ENCODE measurements at regions not wholly inside any gene's neighbourhood (a gene's known extent, or its start where the extent isn't known, plus 50 kb on each side); places are given as distances from the start of the nearest gene placed in this dataset.

DNA sequence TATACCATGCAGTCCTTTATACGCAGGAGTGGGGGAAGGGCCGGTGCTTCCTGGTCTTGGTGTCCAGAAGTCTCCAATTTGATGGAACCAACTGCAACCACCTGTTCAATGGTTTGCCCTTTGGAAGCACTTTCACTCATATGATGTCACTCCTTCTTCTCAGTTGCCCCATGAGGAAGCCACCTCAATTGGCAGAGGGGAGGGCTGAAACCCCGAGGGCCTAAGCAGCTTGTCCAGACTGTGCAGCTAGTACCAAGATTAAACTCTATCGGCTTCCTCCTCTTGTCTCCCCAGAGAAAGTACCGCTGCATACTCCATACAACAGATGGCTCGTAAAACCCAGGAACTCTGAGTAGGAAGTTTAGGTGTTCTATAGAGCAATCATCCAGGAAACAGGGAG is 789.4 kb downstream of the TYW1 start:
- no peak for FAIRE-seq
- TF ChIP-seq, protein P1, sequence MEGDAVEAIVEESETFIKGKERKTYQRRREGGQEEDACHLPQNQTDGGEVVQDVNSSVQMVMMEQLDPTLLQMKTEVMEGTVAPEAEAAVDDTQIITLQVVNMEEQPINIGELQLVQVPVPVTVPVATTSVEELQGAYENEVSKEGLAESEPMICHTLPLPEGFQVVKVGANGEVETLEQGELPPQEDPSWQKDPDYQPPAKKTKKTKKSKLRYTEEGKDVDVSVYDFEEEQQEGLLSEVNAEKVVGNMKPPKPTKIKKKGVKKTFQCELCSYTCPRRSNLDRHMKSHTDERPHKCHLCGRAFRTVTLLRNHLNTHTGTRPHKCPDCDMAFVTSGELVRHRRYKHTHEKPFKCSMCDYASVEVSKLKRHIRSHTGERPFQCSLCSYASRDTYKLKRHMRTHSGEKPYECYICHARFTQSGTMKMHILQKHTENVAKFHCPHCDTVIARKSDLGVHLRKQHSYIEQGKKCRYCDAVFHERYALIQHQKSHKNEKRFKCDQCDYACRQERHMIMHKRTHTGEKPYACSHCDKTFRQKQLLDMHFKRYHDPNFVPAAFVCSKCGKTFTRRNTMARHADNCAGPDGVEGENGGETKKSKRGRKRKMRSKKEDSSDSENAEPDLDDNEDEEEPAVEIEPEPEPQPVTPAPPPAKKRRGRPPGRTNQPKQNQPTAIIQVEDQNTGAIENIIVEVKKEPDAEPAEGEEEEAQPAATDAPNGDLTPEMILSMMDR (IDR thresholded peaks at IDR 0.05) = no peak
- Histone ChIP-seq H3K9me3 (no peaks in the 10 kb centered on the region), H3K27me3 (no peaks in the 10 kb centered on the region), H3K4me1 (no peaks in the 10 kb centered on the region), H3K4me3 (no peak overlapping the region), H3K36me3 (no peaks in the 10 kb centered on the region), H3K27ac (no peak overlapping the region)
- no peak for DNase-seq
- no peak for ATAC-seq
- WGBS, 2 donors = 88 to 96% methylated on average over 6 of the region's 6 CpGs
- intact Hi-C loops (cut with DNase I) = no loop called here

DNA sequence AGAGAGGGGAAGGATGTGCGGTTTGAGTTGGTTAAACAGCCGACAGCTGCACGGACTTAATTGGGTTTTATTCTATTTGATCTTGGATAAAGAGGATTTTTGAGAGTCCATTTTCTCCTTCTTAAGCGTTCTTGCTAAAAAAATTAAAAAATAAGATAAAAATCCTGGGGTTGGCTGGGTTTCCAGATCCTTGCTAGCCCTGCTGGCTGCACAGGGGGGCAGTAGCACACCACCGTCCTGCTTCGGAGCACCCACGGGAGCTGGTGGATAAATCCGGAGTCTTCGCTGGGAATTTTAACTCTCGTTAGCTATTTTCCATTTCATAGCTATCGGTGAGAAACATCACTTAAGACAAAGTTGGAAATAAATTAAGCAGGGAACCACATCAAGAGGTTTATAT is 792.0 kb downstream of the TYW1 start:
- ATAC-seq (peak in 1 of 4 donors; percentile 61), DNase-seq (no peak), FAIRE-seq (no peak)
- intact Hi-C loops (cut with DNase I) = no loop called here
- Histone ChIP-seq H3K4me1 (no peaks in the 10 kb centered on the region), H3K4me3 (no peak overlapping the region), H3K9me3 (no peaks in the 10 kb centered on the region), H3K27me3 (no peaks in the 10 kb centered on the region), H3K27ac (no peak overlapping the region), H3K36me3 (no peaks in the 10 kb centered on the region)
- TF ChIP-seq, protein P1 (IDR thresholded peaks at IDR 0.05) = peak in 1 of 4 donors; percentile 8
- 39 to 42% methylated on average over 11 of the region's 11 CpGs for WGBS, 2 donors

DNA sequence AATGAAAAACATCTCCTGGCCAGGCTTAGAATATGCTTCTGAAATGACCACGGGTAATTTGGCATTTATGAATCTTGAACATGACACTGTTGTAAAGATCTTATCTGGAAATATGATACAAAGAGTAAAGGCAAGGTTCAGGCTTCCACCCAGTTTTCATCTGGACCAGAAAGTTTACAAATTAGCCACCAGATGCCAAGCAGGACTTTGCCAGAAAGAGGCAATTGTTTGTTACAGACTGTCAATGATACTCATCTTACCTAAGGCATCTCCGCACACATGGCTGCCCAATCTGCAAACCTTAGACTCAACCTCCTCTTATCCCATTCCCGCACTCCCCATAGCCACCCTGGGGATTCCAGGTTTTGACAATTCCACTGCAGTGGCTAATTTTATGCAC is 795.3 kb downstream of the TYW1 start:
- H3K4me3 ChIP-seq = no peak overlapping the region
- FAIRE-seq (no peak), ATAC-seq (no peak), DNase-seq (no peak)
- WGBS, 2 donors = 64 to 79% methylated on average over 3 of the region's 3 CpGs
- H3K27ac ChIP-seq = no peak overlapping the region
- intact Hi-C loops (cut with DNase I) = no loop called here
- H3K9me3 ChIP-seq = no peaks in the 10 kb centered on the region
- no peaks in the 10 kb centered on the region for H3K4me1 ChIP-seq
- TF ChIP-seq, protein P1 (IDR thresholded peaks at IDR 0.05) = no peak
- no peaks in the 10 kb centered on the region for H3K36me3 ChIP-seq
- H3K27me3 ChIP-seq = no peaks in the 10 kb centered on the region

DNA sequence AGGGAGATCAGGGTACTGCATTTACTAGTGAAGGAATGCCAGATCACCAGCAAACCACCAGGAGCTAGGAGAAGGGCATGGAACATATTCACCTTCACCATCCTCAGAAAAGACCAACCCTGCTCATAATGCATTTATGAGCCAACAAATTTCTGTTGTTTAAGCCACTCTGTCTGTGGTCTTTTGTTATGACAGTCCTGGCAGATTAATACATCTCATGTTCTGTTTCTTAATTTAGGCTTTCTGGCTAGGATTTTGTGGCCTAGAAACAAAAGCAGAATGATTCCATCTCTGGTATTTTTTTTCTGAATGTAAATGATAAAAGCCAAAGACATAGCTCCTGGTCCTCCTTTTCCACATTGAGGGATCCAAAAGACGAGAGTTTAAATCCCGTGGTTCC is 797.9 kb downstream of the TYW1 start:
- H3K27me3 ChIP-seq = no peaks in the 10 kb centered on the region
- TF ChIP-seq, protein P1 (IDR thresholded peaks at IDR 0.05) = no peak
- ATAC-seq (no peak), FAIRE-seq (no peak), DNase-seq (no peak)
- no peaks in the 10 kb centered on the region for H3K36me3 ChIP-seq
- intact Hi-C loops (cut with DNase I) = no loop called here
- H3K4me3 ChIP-seq = no peak overlapping the region
- no peaks in the 10 kb centered on the region for H3K4me1 ChIP-seq
- no peaks in the 10 kb centered on the region for H3K9me3 ChIP-seq
- H3K27ac ChIP-seq = no peak overlapping the region
- 53 to 74% methylated on average over 2 of the region's 2 CpGs for WGBS, 2 donors

DNA sequence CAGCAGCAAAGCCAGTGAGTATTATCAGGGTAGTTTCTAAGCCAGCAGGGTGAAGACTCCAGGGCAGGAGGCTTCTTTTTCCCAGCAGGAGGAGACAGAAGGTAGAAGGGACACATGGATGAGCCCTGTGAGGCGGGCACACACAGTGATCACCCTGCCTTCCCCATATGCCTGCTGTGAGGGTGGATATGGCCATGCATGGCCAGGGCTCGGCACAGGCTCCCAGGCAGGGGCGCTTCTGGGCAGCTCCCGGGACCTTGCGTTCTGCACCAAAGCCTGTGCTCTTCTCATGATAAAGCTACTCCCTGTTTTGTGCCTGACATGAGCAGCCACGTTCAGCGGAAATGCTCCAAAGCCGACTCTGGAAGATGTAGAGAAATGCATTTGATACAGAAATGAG is 807.2 kb downstream of the TYW1 start:
- FAIRE-seq = no peak
- TF ChIP-seq, protein P1 (IDR thresholded peaks at IDR 0.05) = no peak
- no peak for ATAC-seq
- Histone ChIP-seq H3K27me3 (no peaks in the 10 kb centered on the region), H3K9me3 (no peaks in the 10 kb centered on the region), H3K4me1 (no peaks in the 10 kb centered on the region), H3K27ac (no peak overlapping the region), H3K36me3 (no peaks in the 10 kb centered on the region), H3K4me3 (no peak overlapping the region)
- WGBS, 2 donors = 67 to 74% methylated on average over 8 of the region's 8 CpGs
- intact Hi-C loops (cut with DNase I) = no loop called here
- DNase-seq = no peak

Measured in pancreas (tissue), 10 donors.